ENCODE measurements at regions not wholly inside any gene's neighbourhood (a gene's known extent, or its start where the extent isn't known, plus 50 kb on each side); places are given as distances from the start of the nearest gene placed in this dataset.

GRCh38 chr15:69798481-69799250 lies 299.1 kb downstream of the TLE3 start:
- H3K4me1 Mint-ChIP-seq (ENCODE audit: low read depth, unreplicated experiment), result no peaks in the 10 kb centered on the region
- no peak overlapping the region for H3K27ac Mint-ChIP-seq (ENCODE audit: unreplicated experiment)
- no peak for TF ChIP-seq CTCF (IDR thresholded peaks at IDR 0.05; ENCODE audit: partially characterized antibody, unreplicated experiment)
- H3K36me3 Mint-ChIP-seq (ENCODE audit: unreplicated experiment), result no peaks in the 10 kb centered on the region
- no peaks in the 10 kb centered on the region for H3K9me3 Mint-ChIP-seq (ENCODE audit: unreplicated experiment)
- H3K27me3 Mint-ChIP-seq (ENCODE audit: unreplicated experiment), result no peaks in the 10 kb centered on the region
- DNase-seq, result no peak
- H3K4me3 Mint-ChIP-seq (ENCODE audit: unreplicated experiment), result no peak overlapping the region

GRCh38 chr15:69801144-69801543 lies 296.6 kb downstream of the TLE3 start:
- no peak for DNase-seq
- H3K27me3 Mint-ChIP-seq (ENCODE audit: unreplicated experiment), result peaks cover 4% of the 10 kb centered on the region
- no peak for TF ChIP-seq CTCF (IDR thresholded peaks at IDR 0.05; ENCODE audit: partially characterized antibody, unreplicated experiment)

GRCh38 chr15:69802432-69802831 lies 295.3 kb downstream of the TLE3 start:
- H3K4me1 Mint-ChIP-seq (ENCODE audit: low read depth, unreplicated experiment), result no peaks in the 10 kb centered on the region
- peaks cover 4% of the 10 kb centered on the region for H3K27me3 Mint-ChIP-seq (ENCODE audit: unreplicated experiment)
- no peak for DNase-seq
- no peak overlapping the region for H3K4me3 Mint-ChIP-seq (ENCODE audit: unreplicated experiment)
- H3K27ac Mint-ChIP-seq (ENCODE audit: unreplicated experiment), result no peak overlapping the region
- no peak for TF ChIP-seq CTCF (IDR thresholded peaks at IDR 0.05; ENCODE audit: partially characterized antibody, unreplicated experiment)
- H3K36me3 Mint-ChIP-seq (ENCODE audit: unreplicated experiment), result no peaks in the 10 kb centered on the region
- H3K9me3 Mint-ChIP-seq (ENCODE audit: unreplicated experiment), result no peaks in the 10 kb centered on the region

More at GRCh38 chr15:69801144-69801543, 296.6 kb downstream of the TLE3 start:
- Mint-ChIP-seq H3K9me3 (ENCODE audit: unreplicated experiment) (no peaks in the 10 kb centered on the region), H3K4me1 (ENCODE audit: low read depth, unreplicated experiment) (no peaks in the 10 kb centered on the region), H3K36me3 (ENCODE audit: unreplicated experiment) (no peaks in the 10 kb centered on the region), H3K4me3 (ENCODE audit: unreplicated experiment) (no peak overlapping the region), H3K27ac (ENCODE audit: unreplicated experiment) (no peak overlapping the region)

GRCh38 chr15:69804786-69805185 lies 292.9 kb downstream of the TLE3 start:
- Mint-ChIP-seq H3K36me3 (ENCODE audit: unreplicated experiment) (no peaks in the 10 kb centered on the region), H3K4me3 (ENCODE audit: unreplicated experiment) (no peak overlapping the region), H3K27me3 (ENCODE audit: unreplicated experiment) (peaks cover 8% of the 10 kb centered on the region), H3K4me1 (ENCODE audit: low read depth, unreplicated experiment) (no peaks in the 10 kb centered on the region), H3K9me3 (ENCODE audit: unreplicated experiment) (peaks cover 1% of the 10 kb centered on the region), H3K27ac (ENCODE audit: unreplicated experiment) (no peak overlapping the region)
- TF ChIP-seq CTCF (IDR thresholded peaks at IDR 0.05; ENCODE audit: partially characterized antibody, unreplicated experiment), result no peak
- DNase-seq, result no peak

- Mint-ChIP-seq H3K9me3 (ENCODE audit: unreplicated experiment) (peaks cover 1% of the 10 kb centered on the region), H3K4me1 (ENCODE audit: low read depth, unreplicated experiment) (peaks cover 4% of the 10 kb centered on the region)
These were observed 292.3 kb downstream of the TLE3 start for GRCh38 chr15:69805248-69805953.

More at GRCh38 chr15:69805248-69805953, 292.3 kb downstream of the TLE3 start:
- Mint-ChIP-seq H3K36me3 (ENCODE audit: unreplicated experiment) (no peaks in the 10 kb centered on the region), H3K27ac (ENCODE audit: unreplicated experiment) (no peak overlapping the region), H3K27me3 (ENCODE audit: unreplicated experiment) (peaks cover 8% of the 10 kb centered on the region), H3K4me3 (ENCODE audit: unreplicated experiment) (no peak overlapping the region)
- DNase-seq, result no peak
- TF ChIP-seq CTCF (IDR thresholded peaks at IDR 0.05; ENCODE audit: partially characterized antibody, unreplicated experiment), result no peak

Data from glutamatergic neuron (in vitro differentiated cells).